IMR-90 (cell line): ENCODE measurements at regions not wholly inside any gene's neighbourhood (a gene's known extent, or its start where the extent isn't known, plus 50 kb on each side); places are given as distances from the start of the nearest gene placed in this dataset.

Experiments used
- ATAC-seq: fragments of 200-7000 bp; cut with Tn5 transposase; 2 replicates; pipeline ENCODE4 v1.9.1; 2020; ENCODE audit warnings: low read depth, mild to moderate bottlenecking, moderate library complexity
- BruUV-seq: library from RNA; stranded (reverse); fragments of 400-500 nt; replicated peaks from 2 replicates; lab custom pipeline; 2021; lab: Mats Ljungman, UMichigan
- CTCF ChIA-PET: fragments of 300-600 bp; formaldehyde crosslinking; extraction: SDS; loops from one replicate; lab custom pipeline; 2021; ENCODE audit warnings: antibody characterized with exemption; lab: Yijun Ruan, JAX
- POLR2A ChIA-PET: fragments of 300-600 bp; sonication (Branson Sonifier 250); formaldehyde crosslinking; loops from one replicate; lab custom pipeline; 2022; ENCODE audit warnings: antibody characterized with exemption; ENCODE audit not compliant: unreplicated experiment; lab: Charles Lee
- DNase-seq: peaks from one replicate; pipeline ENCODE4 v3.0.0; 2013
- H2AFZ ChIP-seq: replicated peaks from 2 replicates; pipeline ENCODE3; 2013; ENCODE audit warnings: low read length, mild to moderate bottlenecking; ENCODE audit not compliant: poor library complexity
- H2AK5ac ChIP-seq: 2 replicates; pipeline ENCODE4 v1.6.1; 2013; ENCODE audit warnings: low read depth, low read length, inconsistent platforms
- H2AK9ac ChIP-seq: replicated peaks from 2 replicates; pipeline ENCODE3; 2013; ENCODE audit warnings: mild to moderate bottlenecking, low read depth, low read length, moderate library complexity; ENCODE audit not compliant: poor library complexity
- H2BK120ac ChIP-seq: 2 replicates; pipeline ENCODE4 v1.6.1; 2013; ENCODE audit warnings: low read depth, low read length, inconsistent platforms
- H2BK15ac ChIP-seq: 3 replicates; pipeline ENCODE4 v1.6.1; 2013; ENCODE audit warnings: low read depth, low read length, inconsistent platforms
- H2BK20ac ChIP-seq: 2 replicates; pipeline ENCODE4 v1.6.1; 2013; ENCODE audit warnings: low read depth, mild to moderate bottlenecking, inconsistent platforms, low read length, moderate library complexity
- H2BK5ac ChIP-seq: 2 replicates; pipeline ENCODE4 v1.6.1; 2013; ENCODE audit warnings: mild to moderate bottlenecking, low read depth, low read length, inconsistent platforms; ENCODE audit not compliant: poor library complexity, severe bottlenecking
- H3K14ac ChIP-seq: replicated peaks from 2 replicates; pipeline ENCODE4 v1.6.1; 2013; ENCODE audit warnings: low read depth, low read length, inconsistent platforms
- H3K18ac ChIP-seq: 2 replicates; pipeline ENCODE4 v1.6.1; 2013; ENCODE audit warnings: low read depth, low read length, control low read depth
- H3K23ac ChIP-seq: 2 replicates; pipeline ENCODE4 v1.6.1; 2013; ENCODE audit warnings: low read depth, low read length, inconsistent platforms
- H3K27ac ChIP-seq: 2 replicates; pipeline ENCODE4 v1.5.1; 2013; ENCODE audit warnings: mild to moderate bottlenecking, control low read depth, low read length; ENCODE audit not compliant: insufficient read depth
- H3K27me3 ChIP-seq: 2 replicates; pipeline ENCODE4 v1.6.1; 2013; ENCODE audit warnings: low read length; ENCODE audit not compliant: control insufficient read depth, insufficient read depth
- H3K36me3 ChIP-seq: 2 replicates; pipeline ENCODE4 v1.6.1; 2013; ENCODE audit warnings: low read length, mixed read lengths; ENCODE audit not compliant: control insufficient read depth, insufficient read depth
- H3K4ac ChIP-seq: 2 replicates; pipeline ENCODE4 v1.6.1; 2013; ENCODE audit warnings: low read depth, low read length, inconsistent platforms
- H3K4me1 ChIP-seq: 2 replicates; pipeline ENCODE4 v1.6.1; 2013; ENCODE audit warnings: low read length, mixed read lengths; ENCODE audit not compliant: control insufficient read depth, insufficient read depth
- H3K4me2 ChIP-seq: 2 replicates; pipeline ENCODE4 v1.6.1; 2013; ENCODE audit warnings: low read depth, mild to moderate bottlenecking, control low read depth, low read length, moderate library complexity
- H3K4me3 ChIP-seq: 2 replicates; pipeline ENCODE4 v1.5.1; 2013; ENCODE audit warnings: low read depth, mild to moderate bottlenecking, control low read depth, low read length, moderate library complexity; ENCODE audit not compliant: insufficient read depth
- H3K56ac ChIP-seq: 2 replicates; pipeline ENCODE4 v1.6.1; 2013; ENCODE audit warnings: low read length, inconsistent platforms; ENCODE audit not compliant: insufficient read depth; ENCODE audit errors: extremely low read depth
- H3K79me1 ChIP-seq, 2 experiments: 2 replicates each; pipeline ENCODE4 v1.6.1; 2013; ENCODE audit warnings: low read length in 2 of 2, inconsistent platforms in 1 of 2, low read depth in 1 of 2
- H3K9ac ChIP-seq: 2 replicates; pipeline ENCODE4 v1.6.1; 2013; ENCODE audit warnings: low read depth, low read length, control low read depth
- H3K9me1 ChIP-seq: 2 replicates; pipeline ENCODE4 v1.6.1; 2013; ENCODE audit warnings: low read length, inconsistent platforms; ENCODE audit not compliant: insufficient read depth
- H3K9me3 ChIP-seq: 2 replicates; pipeline ENCODE4 v1.6.1; 2013; ENCODE audit warnings: low read length; ENCODE audit not compliant: control insufficient read depth, insufficient read depth
- H4K20me1 ChIP-seq: 2 replicates; pipeline ENCODE4 v1.6.1; 2013; ENCODE audit warnings: low read length, inconsistent platforms; ENCODE audit not compliant: insufficient read depth
- H4K5ac ChIP-seq: 2 replicates; pipeline ENCODE4 v1.6.1; 2013; ENCODE audit warnings: mild to moderate bottlenecking, low read depth, low read length, control low read depth
- H4K8ac ChIP-seq, 2 experiments: 2 replicates each; pipeline ENCODE4 v1.6.1; 2013; ENCODE audit warnings: low read depth in 2 of 2, low read length in 2 of 2, control low read depth in 1 of 2, inconsistent platforms in 1 of 2
- H4K91ac ChIP-seq: 2 replicates; pipeline ENCODE4 v1.6.1; 2013; ENCODE audit warnings: low read depth, low read length, inconsistent platforms; ENCODE audit not compliant: insufficient read depth
- CEBPB ChIP-seq: IDR thresholded peaks from 2 replicates; pipeline ENCODE4 v1.6.1; 2012; ENCODE audit warnings: low read depth, low read length, improper control_type of control experiment
- MAFK ChIP-seq: IDR thresholded peaks from 2 replicates; pipeline ENCODE4 v1.6.1; 2012; ENCODE audit warnings: low read depth, low read length, improper control_type of control experiment
- POLR2A ChIP-seq: IDR thresholded peaks from 2 replicates; pipeline ENCODE4 v1.6.1; 2012; ENCODE audit warnings: mild to moderate bottlenecking, low read depth, low read length
- RFX5 ChIP-seq: IDR thresholded peaks from 2 replicates; pipeline ENCODE4 v1.8.0; 2012; ENCODE audit warnings: low read depth, mild to moderate bottlenecking, low read length, moderate library complexity
- SMC3 ChIP-seq: fragments of 150-350 bp; IDR thresholded peaks from 2 replicates; pipeline ENCODE4 v1.6.1; 2016; ENCODE audit warnings: low read depth, mild to moderate bottlenecking, antibody characterized with exemption, low read length, moderate library complexity
- USF2 ChIP-seq: fragments of 150-350 bp; IDR thresholded peaks from 2 replicates; pipeline ENCODE4 v1.6.1; 2017; ENCODE audit warnings: mild to moderate bottlenecking, antibody characterized with exemption, low read length, low read depth
- WGBS, 2 experiments: methylation state at CpG; one replicate each; pipeline versions ENCODE4 v1.1.5 to v1.1.7; 2013; ENCODE audit warnings: missing lambda C conversion rate in 2 of 2; ENCODE audit not compliant: insufficient read length in 1 of 2; ENCODE audit errors: extremely low coverage in 2 of 2; 5-methylcytosine and 5-hydroxymethylcytosine counted together
- dilution Hi-C: fragments of 300-500 bp; cut with HindIII; formaldehyde crosslinking; loops from one replicate; pipeline ENCODE4 v1.14.3; 2018; ENCODE audit warnings: low sequenced_read_pairs; ENCODE audit not compliant: unreplicated experiment
- in situ Hi-C: fragments of 300-500 bp; cut with MboI; formaldehyde crosslinking; loops from 3 replicates; pipeline ENCODE4 v1.14.3; 2019; ENCODE audit warnings: low sequenced_read_pairs, inconsistent platforms, mixed read lengths
- intact Hi-C: fragments of 100-400 bp; cut with micrococcal nuclease; formaldehyde crosslinking; loops from 2 replicates; pipeline ENCODE4 v1.10.0; 2022
- TF ChIP-seq, protein P1 (sequence below): fragments of 150-350 bp; IDR thresholded peaks from 2 replicates; pipeline ENCODE4 v1.6.1; 2016; ENCODE audit warnings: low read depth, mild to moderate bottlenecking, low read length, moderate library complexity, borderline replicate concordance

- Histone ChIP-seq H2AFZ (no peak overlapping the region), H3K23ac (no peak overlapping the region), H3K14ac (no peak overlapping the region), H3K4me3 (no peak overlapping the region), H3K9me3 (0 out of 2 replicates have a peak, but pooled peaks cover 2% of the 10 kb centered on the region), H4K8ac (no peak overlapping the region), H3K4me1 (no peaks in the 10 kb centered on the region), H3K18ac (no peak overlapping the region), H3K36me3 (no peaks in the 10 kb centered on the region), H4K20me1 (no peaks in the 10 kb centered on the region), H3K9ac (no peak overlapping the region), H3K27ac (no peak overlapping the region), H2AK9ac (no peak overlapping the region), H4K5ac (no peak overlapping the region), H3K27me3 (no peaks in the 10 kb centered on the region), H2AK5ac (no peak overlapping the region), H4K91ac (no peak overlapping the region), H3K9me1 (no peaks in the 10 kb centered on the region), H3K4ac (no peak overlapping the region), H2BK5ac (no peak overlapping the region), H2BK120ac (no peak overlapping the region), H3K79me1 (no peaks in the 10 kb centered on the region), H2BK20ac (no peak overlapping the region), H3K4me2 (no peak overlapping the region), H3K56ac (no peak overlapping the region), H2BK15ac (no peak overlapping the region)
- WGBS, 2 experiments: no CpG with 5 or more reads among the region's 3 CpGs
- TF ChIP-seq SMC3: no peak
- no peak for TF ChIP-seq MAFK
- no peak for TF ChIP-seq USF2
- TF ChIP-seq, protein P1, sequence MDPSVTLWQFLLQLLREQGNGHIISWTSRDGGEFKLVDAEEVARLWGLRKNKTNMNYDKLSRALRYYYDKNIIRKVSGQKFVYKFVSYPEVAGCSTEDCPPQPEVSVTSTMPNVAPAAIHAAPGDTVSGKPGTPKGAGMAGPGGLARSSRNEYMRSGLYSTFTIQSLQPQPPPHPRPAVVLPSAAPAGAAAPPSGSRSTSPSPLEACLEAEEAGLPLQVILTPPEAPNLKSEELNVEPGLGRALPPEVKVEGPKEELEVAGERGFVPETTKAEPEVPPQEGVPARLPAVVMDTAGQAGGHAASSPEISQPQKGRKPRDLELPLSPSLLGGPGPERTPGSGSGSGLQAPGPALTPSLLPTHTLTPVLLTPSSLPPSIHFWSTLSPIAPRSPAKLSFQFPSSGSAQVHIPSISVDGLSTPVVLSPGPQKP: no peak
- no peak for TF ChIP-seq RFX5
- no peak for TF ChIP-seq CEBPB
- TF ChIP-seq POLR2A: no peak
- DNase-seq: no peak
- ChIA-PET POLR2A (no interaction called here), CTCF (no interaction called here)
- ATAC-seq: no peak
- in situ Hi-C loops (no loop called here), intact Hi-C loops (no loop called here), dilution Hi-C loops (no loop called here)
- BruUV-seq: no TSS peak
Observed at GRCh38 chr5:118603278-118603677, 385.1 kb downstream of the DTWD2 start.
